PC-9 (cell line): ENCODE measurements at regions not wholly inside any gene's neighbourhood (a gene's known extent, or its start where the extent isn't known, plus 50 kb on each side); places are given as distances from the start of the nearest gene placed in this dataset.

Experiments
- BruUV-seq: library from RNA; stranded (reverse); fragments of 400-500 nt; replicated peaks from 2 replicates; lab custom pipeline; 2021; lab: Mats Ljungman, UMichigan
- CTCF ChIA-PET: fragments of 300-600 bp; sonication (Branson Sonifier 250); formaldehyde crosslinking; loops from one replicate; lab custom pipeline; 2022; ENCODE audit warnings: antibody characterized with exemption; lab: Charles Lee
- POLR2A ChIA-PET: fragments of 300-600 bp; sonication (Branson Sonifier 250); formaldehyde crosslinking; loops from one replicate; lab custom pipeline; 2022; ENCODE audit warnings: antibody characterized with exemption; ENCODE audit not compliant: unreplicated experiment; lab: Charles Lee
- DNase-seq, 2 experiments: peaks; one replicate each; pipeline versions ENCODE4 v3.0.0 to v3.0.0-alpha.2; 2015 to 2022; ENCODE audit warnings: mixed read lengths in 1 of 2
- H2AFZ ChIP-seq: fragments of 200-600 bp; sonication (generic); 2 replicates; pipeline ENCODE4 v1.8.1; 2017; ENCODE audit warnings: antibody characterized with exemption
- H3F3A ChIP-seq: fragments of 200-600 bp; sonication (generic); 2 replicates; pipeline ENCODE4 v1.8.1; 2017; ENCODE audit warnings: antibody characterized with exemption, mild to moderate bottlenecking, low read depth; ENCODE audit not compliant: insufficient read depth
- H3K27ac ChIP-seq: fragments of 200-600 bp; sonication (generic); 2 replicates; pipeline ENCODE4 v1.6.1; 2016; ENCODE audit warnings: mixed run types
- H3K27me3 ChIP-seq: fragments of 200-600 bp; sonication (generic); 2 replicates; pipeline ENCODE4 v1.6.1; 2016; ENCODE audit warnings: low read depth, mixed run types; ENCODE audit not compliant: insufficient read depth
- H3K36me3 ChIP-seq: fragments of 200-600 bp; sonication (generic); 2 replicates; pipeline ENCODE4 v1.6.1; 2016; ENCODE audit warnings: low read depth, mixed run types
- H3K4me1 ChIP-seq: fragments of 200-600 bp; sonication (generic); replicated peaks from 2 replicates; pipeline ENCODE4 v1.6.1; 2016; ENCODE audit warnings: mixed run types; ENCODE audit not compliant: insufficient read depth
- H3K4me2 ChIP-seq: fragments of 200-600 bp; sonication (generic); 2 replicates; pipeline ENCODE4 v1.6.1; 2017; ENCODE audit warnings: mixed run types
- H3K4me3 ChIP-seq: fragments of 200-600 bp; sonication (generic); 2 replicates; pipeline ENCODE4 v1.6.1; 2016; ENCODE audit warnings: mixed run types
- H3K79me2 ChIP-seq: fragments of 200-600 bp; sonication (generic); 2 replicates; pipeline ENCODE4 v1.6.1; 2017; ENCODE audit warnings: low read depth, mixed run types
- H3K9me2 ChIP-seq: fragments of 200-600 bp; sonication (generic); 2 replicates; pipeline ENCODE4 v1.8.1; 2017; ENCODE audit warnings: mild to moderate bottlenecking; ENCODE audit not compliant: insufficient read depth
- H3K9me3 ChIP-seq: fragments of 200-600 bp; sonication (generic); 2 replicates; pipeline ENCODE4 v1.8.1; 2016; ENCODE audit warnings: low read depth; ENCODE audit not compliant: insufficient read depth
- H4K20me1 ChIP-seq: fragments of 200-600 bp; sonication (generic); 2 replicates; pipeline ENCODE4 v1.8.1; 2017; ENCODE audit not compliant: insufficient read depth
- EZH2 ChIP-seq: fragments of 200-600 bp; sonication (generic); IDR thresholded peaks from 2 replicates; pipeline ENCODE4 v1.8.0; 2017; ENCODE audit warnings: antibody characterized with exemption, low read depth
- intact Hi-C: fragments of 100-400 bp; cut with micrococcal nuclease; formaldehyde crosslinking; loops from one replicate; pipeline ENCODE4 v1.10.0; 2022; ENCODE audit not compliant: unreplicated experiment
- TF ChIP-seq, protein P1 (sequence below): fragments of 200-600 bp; sonication (generic); conservative IDR thresholded peaks from 2 replicates; pipeline ENCODE4 v1.6.1; 2017; ENCODE audit warnings: mixed run types, antibody characterized with exemption, mild to moderate bottlenecking, moderate library complexity

DNA sequence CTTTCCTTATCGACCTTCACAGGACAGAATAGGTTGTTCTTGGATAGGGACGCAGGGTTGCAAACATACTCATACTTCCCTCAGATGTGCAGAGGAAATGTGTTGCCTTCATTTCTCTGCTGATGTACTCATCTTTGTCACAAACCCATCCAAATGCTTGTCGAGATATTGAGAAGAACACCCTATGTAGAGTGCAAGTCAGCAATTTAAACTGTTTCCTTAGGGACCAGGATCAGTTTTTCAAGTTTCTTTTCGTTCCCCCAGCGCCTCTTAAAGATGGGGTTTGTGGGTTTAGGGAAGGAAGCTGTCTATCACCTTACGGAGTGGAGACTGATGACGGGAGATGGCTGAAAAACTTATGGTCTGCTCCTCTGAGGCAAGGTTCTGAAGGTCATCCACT is 474.2 kb downstream of the EPHA4 start:
- Histone ChIP-seq H3K27ac (no peak overlapping the region), H3K27me3 (no peaks in the 10 kb centered on the region), H3F3A (no peaks in the 10 kb centered on the region), H3K4me3 (no peak overlapping the region), H4K20me1 (no peaks in the 10 kb centered on the region), H3K4me2 (no peak overlapping the region), H3K9me2 (no peaks in the 10 kb centered on the region), H3K79me2 (no peaks in the 10 kb centered on the region), H2AFZ (no peak overlapping the region), H3K36me3 (no peaks in the 10 kb centered on the region), H3K9me3 (no peaks in the 10 kb centered on the region), H3K4me1 (no peaks in the 10 kb centered on the region)
- ChIA-PET CTCF (no interaction called here), POLR2A (no interaction called here)
- intact Hi-C loops = no loop called here
- BruUV-seq = no TSS peak
- no peak for TF ChIP-seq EZH2
- TF ChIP-seq, protein P1, sequence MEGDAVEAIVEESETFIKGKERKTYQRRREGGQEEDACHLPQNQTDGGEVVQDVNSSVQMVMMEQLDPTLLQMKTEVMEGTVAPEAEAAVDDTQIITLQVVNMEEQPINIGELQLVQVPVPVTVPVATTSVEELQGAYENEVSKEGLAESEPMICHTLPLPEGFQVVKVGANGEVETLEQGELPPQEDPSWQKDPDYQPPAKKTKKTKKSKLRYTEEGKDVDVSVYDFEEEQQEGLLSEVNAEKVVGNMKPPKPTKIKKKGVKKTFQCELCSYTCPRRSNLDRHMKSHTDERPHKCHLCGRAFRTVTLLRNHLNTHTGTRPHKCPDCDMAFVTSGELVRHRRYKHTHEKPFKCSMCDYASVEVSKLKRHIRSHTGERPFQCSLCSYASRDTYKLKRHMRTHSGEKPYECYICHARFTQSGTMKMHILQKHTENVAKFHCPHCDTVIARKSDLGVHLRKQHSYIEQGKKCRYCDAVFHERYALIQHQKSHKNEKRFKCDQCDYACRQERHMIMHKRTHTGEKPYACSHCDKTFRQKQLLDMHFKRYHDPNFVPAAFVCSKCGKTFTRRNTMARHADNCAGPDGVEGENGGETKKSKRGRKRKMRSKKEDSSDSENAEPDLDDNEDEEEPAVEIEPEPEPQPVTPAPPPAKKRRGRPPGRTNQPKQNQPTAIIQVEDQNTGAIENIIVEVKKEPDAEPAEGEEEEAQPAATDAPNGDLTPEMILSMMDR = no peak
- no peak for DNase-seq

DNA sequence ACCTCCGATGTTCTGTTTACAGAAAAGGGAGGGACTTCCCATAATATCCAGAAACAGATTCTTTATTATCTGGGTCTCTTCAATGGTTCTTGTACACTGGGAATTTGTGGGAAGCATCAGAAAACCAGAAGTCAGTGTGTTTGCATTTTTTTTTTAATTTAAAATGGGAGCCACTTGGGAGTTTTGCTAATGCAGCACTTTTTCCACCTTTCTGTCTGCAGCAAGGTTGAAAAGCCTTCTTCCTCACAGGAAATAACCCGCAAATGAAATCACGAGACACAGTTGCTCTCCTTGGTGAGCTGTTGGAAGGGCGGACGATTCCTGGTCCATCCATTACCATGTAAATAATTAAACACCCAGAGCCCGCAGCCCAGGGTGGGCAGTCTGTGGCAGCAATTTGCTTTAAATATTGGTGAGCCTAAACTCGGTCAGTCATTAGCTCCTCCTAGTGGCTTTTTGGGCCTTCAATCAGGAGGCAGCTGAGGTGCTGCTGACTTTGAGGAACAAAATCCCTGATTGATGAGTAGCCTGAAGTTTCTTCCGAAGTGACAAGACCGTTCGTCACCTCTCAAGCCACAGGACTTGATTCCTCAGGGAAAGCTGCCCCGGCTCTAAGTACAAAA is 471.5 kb downstream of the EPHA4 start:
- Histone ChIP-seq H3K27ac (no peak overlapping the region), H3K36me3 (no peaks in the 10 kb centered on the region), H3K79me2 (no peaks in the 10 kb centered on the region), H3F3A (no peaks in the 10 kb centered on the region), H3K4me1 (no peaks in the 10 kb centered on the region), H3K27me3 (no peaks in the 10 kb centered on the region), H3K4me3 (no peak overlapping the region), H4K20me1 (no peaks in the 10 kb centered on the region), H3K9me2 (no peaks in the 10 kb centered on the region), H3K9me3 (no peaks in the 10 kb centered on the region), H3K4me2 (no peak overlapping the region), H2AFZ (no peak overlapping the region)
- DNase-seq = no peak
- no peak for TF ChIP-seq EZH2
- TF ChIP-seq, protein P1 = no peak; the same call in 1 of the 2 replicates
- BruUV-seq = no TSS peak
- intact Hi-C loops = no loop called here
- POLR2A ChIA-PET = no interaction called here
- CTCF ChIA-PET = no interaction called here

DNA sequence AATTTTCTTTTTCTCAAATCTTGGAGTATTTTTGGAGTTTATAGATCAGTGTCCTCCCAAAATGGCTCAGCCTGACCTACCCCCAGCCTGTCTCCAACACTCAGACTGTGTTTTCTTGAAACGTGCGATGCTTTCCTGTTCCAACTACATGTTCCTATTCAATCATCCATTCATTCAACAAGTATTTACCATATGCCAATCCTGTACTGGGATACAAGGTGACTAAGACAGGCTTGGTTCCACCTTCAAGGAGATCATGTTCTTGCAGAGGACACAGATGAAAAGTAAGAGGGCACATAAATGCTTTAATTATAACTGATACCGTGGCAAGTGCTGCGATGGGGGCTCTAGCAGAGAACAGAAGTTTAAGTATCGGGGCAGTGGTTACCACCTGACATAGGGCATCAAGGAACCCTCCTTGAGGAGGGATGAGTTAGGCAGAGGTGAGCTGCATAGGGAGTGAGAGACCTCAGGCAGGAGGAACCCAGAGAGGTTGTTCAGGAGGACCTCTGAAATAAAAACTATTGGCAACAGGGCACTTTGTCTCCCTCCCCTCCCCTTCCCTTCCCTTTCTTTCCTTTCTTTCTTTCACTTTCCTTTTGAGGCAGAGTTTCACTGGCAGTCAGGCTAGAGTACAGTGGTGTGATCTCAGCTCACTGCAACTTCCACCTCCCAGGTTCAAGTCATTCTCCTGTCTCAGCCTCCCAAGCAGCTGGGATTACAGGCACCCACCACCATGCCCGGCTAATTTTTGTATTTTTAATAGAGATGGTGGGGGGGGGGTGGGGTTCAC is 469.0 kb downstream of the EPHA4 start:
- Histone ChIP-seq H3K4me1 (no peaks in the 10 kb centered on the region), H4K20me1 (no peaks in the 10 kb centered on the region), H3K36me3 (no peaks in the 10 kb centered on the region), H3K4me3 (no peak overlapping the region), H2AFZ (no peak overlapping the region), H3K27ac (no peak overlapping the region), H3F3A (no peaks in the 10 kb centered on the region), H3K79me2 (no peaks in the 10 kb centered on the region), H3K27me3 (no peaks in the 10 kb centered on the region), H3K4me2 (no peak overlapping the region), H3K9me3 (no peaks in the 10 kb centered on the region), H3K9me2 (no peaks in the 10 kb centered on the region)
- intact Hi-C loops = no loop called here
- POLR2A ChIA-PET = no interaction called here
- DNase-seq = no peak
- CTCF ChIA-PET = interaction anchor here (0.7 kb wide), 1 partner anchor 1004 kb away, joined by 4 read pairs; no protein-coding TSS in a partner anchor
- TF ChIP-seq EZH2 = no peak
- TF ChIP-seq, protein P1 = no peak
- no TSS peak for BruUV-seq
